Muscle layer of colon (tissue), 2 donors: ENCODE measurements at regions not wholly inside any gene's neighbourhood (a gene's known extent, or its start where the extent isn't known, plus 50 kb on each side); places are given as distances from the start of the nearest gene placed in this dataset.

ENCODE experiments used
- H3K27ac ChIP-seq: one replicate; pipeline ENCODE4 v1.7.0; 2013; ENCODE audit warnings: low read depth, mild to moderate bottlenecking, low read length, moderate library complexity
- H3K27me3 ChIP-seq, 2 donors: one replicate each; pipeline ENCODE4 v1.7.0; 2013; ENCODE audit warnings: low read length in 2 of 2, mild to moderate bottlenecking in 2 of 2; ENCODE audit not compliant: insufficient read depth in 2 of 2, control insufficient read depth in 1 of 2
- H3K36me3 ChIP-seq: one replicate; pipeline ENCODE4 v1.7.0; 2013; ENCODE audit warnings: mild to moderate bottlenecking, low read length; ENCODE audit not compliant: insufficient read depth
- H3K4me1 ChIP-seq: one replicate; pipeline ENCODE4 v1.7.0; 2013; ENCODE audit warnings: mild to moderate bottlenecking, low read length; ENCODE audit not compliant: insufficient read depth
- H3K4me3 ChIP-seq, 2 donors: one replicate each; pipeline ENCODE4 v1.7.0; 2013; ENCODE audit warnings: low read length in 2 of 2, low read depth in 1 of 2, mild to moderate bottlenecking in 1 of 2, moderate library complexity in 1 of 2
- H3K9ac ChIP-seq: one replicate; pipeline ENCODE4 v1.7.0; 2013; ENCODE audit warnings: low read length
- H3K9me3 ChIP-seq: one replicate; pipeline ENCODE4 v1.7.0; 2013; ENCODE audit warnings: mild to moderate bottlenecking, low read length
- donor health status: abdominal sarcoma.
- donor health status: Adenocarcinoma of cecum.

- H3K9me3 ChIP-seq = no peaks in the 10 kb centered on the region
- H3K27ac ChIP-seq = no peak overlapping the region
- H3K4me1 ChIP-seq = no peaks in the 10 kb centered on the region
- H3K36me3 ChIP-seq = no peaks in the 10 kb centered on the region
- no peaks in the 10 kb centered on the region for H3K27me3 ChIP-seq
- H3K4me3 ChIP-seq = no peak overlapping the region
- H3K9ac ChIP-seq = no peak overlapping the region
Observed at GRCh38 chr12:124115976-124116690, 143.1 kb downstream of the ZNF664 start.

- H3K9me3 ChIP-seq = no peaks in the 10 kb centered on the region
- no peaks in the 10 kb centered on the region for H3K36me3 ChIP-seq
- H3K27me3 ChIP-seq = no peaks in the 10 kb centered on the region
- H3K4me1 ChIP-seq = no peaks in the 10 kb centered on the region
- H3K27ac ChIP-seq = no peak overlapping the region
- H3K9ac ChIP-seq = no peak overlapping the region
- no peak overlapping the region for H3K4me3 ChIP-seq
Observed at GRCh38 chr12:124120739-124121138, 147.7 kb downstream of the ZNF664 start.

GRCh38 chr12:124122722-124123121, 149.7 kb downstream of the ZNF664 start:
- Histone ChIP-seq H3K36me3 (no peaks in the 10 kb centered on the region), H3K27me3 (no peaks in the 10 kb centered on the region), H3K4me3 (no peak overlapping the region), H3K9me3 (no peaks in the 10 kb centered on the region), H3K9ac (no peak overlapping the region), H3K27ac (no peak overlapping the region), H3K4me1 (no peaks in the 10 kb centered on the region)

- H3K27me3 ChIP-seq = no peaks in the 10 kb centered on the region
- H3K4me3 ChIP-seq = no peak overlapping the region
- no peak overlapping the region for H3K27ac ChIP-seq
- no peaks in the 10 kb centered on the region for H3K36me3 ChIP-seq
- no peaks in the 10 kb centered on the region for H3K9me3 ChIP-seq
- no peaks in the 10 kb centered on the region for H3K4me1 ChIP-seq
- no peak overlapping the region for H3K9ac ChIP-seq
Observed at GRCh38 chr12:124123296-124124000, 150.4 kb downstream of the ZNF664 start.

- Histone ChIP-seq H3K27ac (no peak overlapping the region), H3K27me3 (no peaks in the 10 kb centered on the region), H3K9me3 (no peaks in the 10 kb centered on the region), H3K9ac (no peak overlapping the region), H3K4me3 (no peak overlapping the region), H3K36me3 (no peaks in the 10 kb centered on the region), H3K4me1 (no peaks in the 10 kb centered on the region)
Observed at GRCh38 chr12:124125203-124125871, 152.3 kb downstream of the ZNF664 start.

GRCh38 chr12:124126950-124127655, 154.1 kb downstream of the ZNF664 start:
- no peaks in the 10 kb centered on the region for H3K36me3 ChIP-seq
- no peak overlapping the region for H3K9ac ChIP-seq
- no peaks in the 10 kb centered on the region for H3K9me3 ChIP-seq
- H3K27me3 ChIP-seq = no peaks in the 10 kb centered on the region
- H3K4me3 ChIP-seq = no peak overlapping the region
- no peak overlapping the region for H3K27ac ChIP-seq
- H3K4me1 ChIP-seq = no peaks in the 10 kb centered on the region

- H3K27ac ChIP-seq = no peak overlapping the region
- no peaks in the 10 kb centered on the region for H3K4me1 ChIP-seq
- H3K4me3 ChIP-seq = no peak overlapping the region
- H3K27me3 ChIP-seq = no peaks in the 10 kb centered on the region
- H3K9ac ChIP-seq = no peak overlapping the region
- H3K9me3 ChIP-seq = no peaks in the 10 kb centered on the region
- no peaks in the 10 kb centered on the region for H3K36me3 ChIP-seq
Observed at GRCh38 chr12:124129132-124129531, 156.1 kb downstream of the ZNF664 start.

GRCh38 chr12:124130691-124131591, 157.9 kb downstream of the ZNF664 start:
- Histone ChIP-seq H3K4me1 (no peaks in the 10 kb centered on the region), H3K9ac (no peak overlapping the region), H3K4me3 (no peak overlapping the region), H3K27ac (no peak overlapping the region), H3K27me3 (no peaks in the 10 kb centered on the region), H3K36me3 (no peaks in the 10 kb centered on the region), H3K9me3 (no peaks in the 10 kb centered on the region)

- Histone ChIP-seq H3K27me3 (no peaks in the 10 kb centered on the region), H3K4me1 (no peaks in the 10 kb centered on the region), H3K4me3 (no peak overlapping the region), H3K9ac (no peak overlapping the region), H3K9me3 (no peaks in the 10 kb centered on the region), H3K36me3 (no peaks in the 10 kb centered on the region), H3K27ac (no peak overlapping the region)
Observed at GRCh38 chr12:124131659-124132058, 158.6 kb downstream of the ZNF664 start.

GRCh38 chr12:124132530-124132929, 159.5 kb downstream of the ZNF664 start:
- no peak overlapping the region for H3K27ac ChIP-seq
- H3K9ac ChIP-seq = no peak overlapping the region
- no peak overlapping the region for H3K4me3 ChIP-seq
- H3K27me3 ChIP-seq = no peaks in the 10 kb centered on the region
- no peaks in the 10 kb centered on the region for H3K9me3 ChIP-seq
- no peaks in the 10 kb centered on the region for H3K36me3 ChIP-seq
- H3K4me1 ChIP-seq = no peaks in the 10 kb centered on the region
